ENCODE measurements at regions not wholly inside any gene's neighbourhood (a gene's known extent, or its start where the extent isn't known, plus 50 kb on each side); places are given as distances from the start of the nearest gene placed in this dataset.

GRCh38 chr4:160235285-160235684, 1132.4 kb downstream of the RAPGEF2 start:
- no peak for DNase-seq (ENCODE audit: low spot score)

GRCh38 chr4:160235771-160236170, 1132.9 kb downstream of the RAPGEF2 start:
- DNase-seq (ENCODE audit: low spot score) = no peak

GRCh38 chr4:160238790-160239189, 1135.9 kb downstream of the RAPGEF2 start:
- DNase-seq (ENCODE audit: low spot score) = no peak

- DNase-seq (ENCODE audit: low spot score) = no peak
These were observed 1144.3 kb downstream of the RAPGEF2 start for GRCh38 chr4:160247091-160247656.

- DNase-seq (ENCODE audit: low spot score) = no peak
These were observed 1148.8 kb downstream of the RAPGEF2 start for GRCh38 chr4:160251522-160252170.

GRCh38 chr4:160257318-160257717, 1154.4 kb downstream of the RAPGEF2 start:
- no peak for DNase-seq (ENCODE audit: low spot score)

GRCh38 chr4:160265014-160265413, 1162.1 kb downstream of the RAPGEF2 start:
- no peak for DNase-seq (ENCODE audit: low spot score)

GRCh38 chr4:160265836-160266235, 1163.0 kb downstream of the RAPGEF2 start:
- DNase-seq (ENCODE audit: low spot score) = no peak

GRCh38 chr4:160276785-160277325, 1174.0 kb downstream of the RAPGEF2 start:
- DNase-seq (ENCODE audit: low spot score) = no peak

GRCh38 chr4:160283081-160283480, 1180.2 kb downstream of the RAPGEF2 start:
- no peak for DNase-seq (ENCODE audit: low spot score)

- no peak for DNase-seq (ENCODE audit: low spot score)
These were observed 1181.6 kb downstream of the RAPGEF2 start for GRCh38 chr4:160284516-160284915.

GRCh38 chr4:160286051-160286450, 1183.2 kb downstream of the RAPGEF2 start:
- no peak for DNase-seq (ENCODE audit: low spot score)

GRCh38 chr4:160296476-160296875, 1193.6 kb downstream of the RAPGEF2 start:
- no peak for DNase-seq (ENCODE audit: low spot score)

- no peak for DNase-seq (ENCODE audit: low spot score)
These were observed 1196.3 kb downstream of the RAPGEF2 start for GRCh38 chr4:160299177-160299576.

GRCh38 chr4:160299608-160300007, 1196.7 kb downstream of the RAPGEF2 start:
- no peak for DNase-seq (ENCODE audit: low spot score)

GRCh38 chr4:160316036-160316435, 1213.2 kb downstream of the RAPGEF2 start:
- no peak for DNase-seq (ENCODE audit: low spot score)

GRCh38 chr4:160318567-160319220, 1215.8 kb downstream of the RAPGEF2 start:
- no peak for DNase-seq (ENCODE audit: low spot score)

GRCh38 chr4:160319221-160319867, 1216.5 kb downstream of the RAPGEF2 start:
- peak; percentile 23 for DNase-seq (ENCODE audit: low spot score)

GRCh38 chr4:160319868-160320260, 1217.0 kb downstream of the RAPGEF2 start:
- no peak for DNase-seq (ENCODE audit: low spot score)

GRCh38 chr4:160326110-160326509, 1223.2 kb downstream of the RAPGEF2 start:
- no peak for DNase-seq (ENCODE audit: low spot score)

GRCh38 chr4:160347197-160347596, 1244.3 kb downstream of the RAPGEF2 start:
- DNase-seq (ENCODE audit: low spot score) = no peak

- DNase-seq (ENCODE audit: low spot score) = no peak
These were observed 1248.1 kb downstream of the RAPGEF2 start for GRCh38 chr4:160350944-160351343.

GRCh38 chr4:160352637-160353036, 1249.8 kb downstream of the RAPGEF2 start:
- no peak for DNase-seq (ENCODE audit: low spot score)
